DMS 273 (cell line): ENCODE measurements at regions not wholly inside any gene's neighbourhood (a gene's known extent, or its start where the extent isn't known, plus 50 kb on each side); places are given as distances from the start of the nearest gene placed in this dataset.
"Not testable (repeated sequence)": the region's sequence is repeated elsewhere in the genome, so short reads cannot be mapped to it uniquely, and the experiment has no call there.

Source experiments
- DNase-seq: peaks from one replicate; lab custom pipeline; 2025; ENCODE audit not compliant: unreplicated experiment; lab: John Stamatoyannopoulos, UW

- DNase-seq, result peak; percentile 100
Measured at GRCh38 chr1:223992456-223993246, 121.3 kb upstream of the FBXO28 start.

- not testable (repeated sequence) for DNase-seq
Measured at GRCh38 chr1:223991297-223991857, 122.5 kb upstream of the FBXO28 start.

GRCh38 chr1:223961985-223962384, 116.2 kb upstream of the TP53BP2 start:
- not testable (repeated sequence) for DNase-seq

GRCh38 chr1:223952801-223953200, 107.1 kb upstream of the TP53BP2 start:
- DNase-seq, result not testable (repeated sequence)

GRCh38 chr1:223951551-223951950, 105.8 kb upstream of the TP53BP2 start:
- not testable (repeated sequence) for DNase-seq

- not testable (repeated sequence) for DNase-seq
Measured at GRCh38 chr1:223949944-223950343, 104.2 kb upstream of the TP53BP2 start.

GRCh38 chr1:223948041-223948440, 102.3 kb upstream of the TP53BP2 start:
- DNase-seq, result not testable (repeated sequence)

- DNase-seq, result not testable (repeated sequence)
Measured at GRCh38 chr1:223936592-223936991, 90.8 kb upstream of the TP53BP2 start.

- DNase-seq, result not testable (repeated sequence)
Measured at GRCh38 chr1:223931476-223931875, 85.7 kb upstream of the TP53BP2 start.

GRCh38 chr1:223920805-223921204, 75.1 kb upstream of the TP53BP2 start:
- not testable (repeated sequence) for DNase-seq

- DNase-seq, result not testable (repeated sequence)
Measured at GRCh38 chr1:223915476-223915875, 69.7 kb upstream of the TP53BP2 start.

- not testable (repeated sequence) for DNase-seq
Measured at GRCh38 chr1:223913715-223914114, 68.0 kb upstream of the TP53BP2 start.

- not testable (repeated sequence) for DNase-seq
Measured at GRCh38 chr1:223907943-223908587, 62.3 kb upstream of the TP53BP2 start.

GRCh38 chr1:223903221-223903620, 57.5 kb upstream of the TP53BP2 start:
- not testable (repeated sequence) for DNase-seq

- not testable (repeated sequence) for DNase-seq
Measured at GRCh38 chr1:223899775-223900174, 54.0 kb upstream of the TP53BP2 start.

GRCh38 chr1:223897097-223897496, 51.4 kb upstream of the TP53BP2 start:
- DNase-seq, result not testable (repeated sequence)

GRCh38 chr1:223895950-223896349, 50.2 kb upstream of the TP53BP2 start:
- DNase-seq, result not testable (repeated sequence)
